ENCODE measurements at regions not wholly inside any gene's neighbourhood (a gene's known extent, or its start where the extent isn't known, plus 50 kb on each side); places are given as distances from the start of the nearest gene placed in this dataset.

DNA sequence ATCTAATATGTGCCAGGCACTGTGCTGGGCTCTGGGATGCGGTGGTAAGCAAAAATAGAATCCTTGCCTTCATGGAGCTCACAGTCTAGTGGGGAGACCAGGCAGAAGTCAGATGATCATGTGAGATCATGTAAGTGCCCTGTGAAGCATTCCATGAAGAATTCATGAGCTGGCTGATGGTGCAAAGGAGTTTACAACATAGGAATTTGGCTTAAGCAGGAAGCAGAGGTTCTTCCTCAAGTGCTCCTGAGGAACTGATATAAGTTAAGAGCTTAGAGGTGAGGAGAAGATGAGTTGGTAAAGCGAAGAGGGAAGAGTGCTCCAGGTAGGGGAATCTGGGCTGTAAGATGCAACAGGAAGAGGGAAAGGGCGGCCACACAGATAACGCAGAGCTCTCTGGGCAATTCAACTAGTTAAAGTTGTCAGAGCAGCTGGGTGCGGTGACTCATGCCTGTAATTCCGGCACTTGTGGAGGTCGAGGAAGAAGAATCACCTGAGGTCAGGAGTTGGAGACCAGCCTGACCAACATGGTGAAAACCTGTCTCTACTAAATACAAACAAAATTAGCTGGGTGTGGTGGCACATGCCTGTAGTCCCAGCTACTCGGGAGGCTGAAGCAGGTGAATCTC is 78.5 kb upstream of the SPATA31D4 start:
- no peak overlapping the region for H3K9ac ChIP-seq (ENCODE audit: low read depth, low read length, poor library complexity)
- H2BK12ac ChIP-seq (ENCODE audit: low read length) = no peak overlapping the region
- no peak overlapping the region for H2BK15ac ChIP-seq (ENCODE audit: low read length)
- H3K27ac ChIP-seq (replicated peaks; ENCODE audit: low read length) = no peak overlapping the region
- no peak overlapping the region for H2AFZ ChIP-seq (ENCODE audit: low read length)
- H2AK5ac ChIP-seq (ENCODE audit: low read depth, low read length) = no peak overlapping the region
- H3K23ac ChIP-seq (ENCODE audit: low read depth, low read length, poor library complexity) = no peak overlapping the region
- no peak overlapping the region for H2BK5ac ChIP-seq (ENCODE audit: low read length)
- no peaks in the 10 kb centered on the region for H3K36me3 ChIP-seq (replicated peaks in 1 of 2; ENCODE audit: control insufficient read depth in 2 of 2, insufficient read depth in 2 of 2, low read length in 2 of 2)
- H3K9me3 ChIP-seq (replicated peaks in 1 of 2; ENCODE audit: control insufficient read depth in 2 of 2, insufficient read depth in 1 of 2, low read depth in 1 of 2, low read length in 2 of 2) = no peaks in the 10 kb centered on the region
- WGBS, 2 donors (ENCODE audit: extremely low coverage in 2 of 2, insufficient read length in 2 of 2, insufficient replicate concordance in 1 of 2) = 100% methylated on average over 1 of the region's 8 CpGs; no CpG with 5 or more reads in 1 of the 2 donors
- no peak overlapping the region for H3K14ac ChIP-seq (ENCODE audit: low read length)
- H2BK120ac ChIP-seq (ENCODE audit: low read depth, low read length) = no peak overlapping the region
- DNase-seq (ENCODE audit: low spot score) = no peak
- H3K79me1 ChIP-seq (ENCODE audit: low read depth, low read length) = no peaks in the 10 kb centered on the region
- no peak overlapping the region for H3K18ac ChIP-seq (ENCODE audit: low read length)
- H3K27me3 ChIP-seq (ENCODE audit: control insufficient read depth in 3 of 3, insufficient read depth in 3 of 3, low read depth in 1 of 3, low read length in 3 of 3) = no peaks in the 10 kb centered on the region
- no peak overlapping the region for H3K4ac ChIP-seq (ENCODE audit: low read length)
- no peak overlapping the region for H4K91ac ChIP-seq (ENCODE audit: low read depth, low read length, poor library complexity)
- H3K4me2 ChIP-seq (ENCODE audit: insufficient read depth, low read length, poor library complexity, severe bottlenecking) = no peak overlapping the region
- H4K8ac ChIP-seq (ENCODE audit: low read depth, low read length) = no peak overlapping the region
- H3K4me3 ChIP-seq (ENCODE audit: low read length in 2 of 2) = no peak overlapping the region
- H3K4me1 ChIP-seq (ENCODE audit: control insufficient read depth in 2 of 2, insufficient read depth in 1 of 2, low read depth in 1 of 2, low read length in 2 of 2) = no peaks in the 10 kb centered on the region

DNA sequence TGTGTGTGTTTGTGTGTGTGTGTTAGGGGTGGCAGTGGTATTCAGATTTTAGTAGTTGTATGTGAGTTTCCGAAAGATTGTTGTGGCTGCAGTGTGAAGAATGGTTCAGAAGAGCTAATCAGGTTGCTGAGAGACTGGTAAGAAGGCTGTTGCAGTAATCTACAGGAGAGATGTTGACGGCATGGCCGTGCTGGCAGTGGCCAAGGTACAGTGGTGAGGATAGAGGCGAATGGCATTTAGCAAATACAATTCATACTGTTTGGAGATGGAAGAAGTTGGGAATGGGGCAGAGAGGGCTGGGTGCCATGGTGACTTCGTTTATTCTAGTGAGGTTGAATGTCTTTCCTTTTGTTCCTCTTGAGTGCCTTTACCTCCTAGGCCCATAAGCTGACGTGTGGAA is 77.5 kb upstream of the SPATA31D4 start:
- Histone ChIP-seq H3K4me2 (ENCODE audit: insufficient read depth, low read length, poor library complexity, severe bottlenecking) (no peak overlapping the region), H2AFZ (ENCODE audit: low read length) (no peak overlapping the region), H3K14ac (ENCODE audit: low read length) (no peak overlapping the region), H3K9me3 (replicated peaks in 1 of 2; ENCODE audit: control insufficient read depth in 2 of 2, insufficient read depth in 1 of 2, low read depth in 1 of 2, low read length in 2 of 2) (no peaks in the 10 kb centered on the region), H2BK120ac (ENCODE audit: low read depth, low read length) (no peak overlapping the region), H2AK5ac (ENCODE audit: low read depth, low read length) (no peak overlapping the region), H3K4me3 (ENCODE audit: low read length in 2 of 2) (no peak overlapping the region), H2BK5ac (ENCODE audit: low read length) (no peak overlapping the region), H3K79me1 (ENCODE audit: low read depth, low read length) (no peaks in the 10 kb centered on the region), H3K27me3 (ENCODE audit: control insufficient read depth in 3 of 3, insufficient read depth in 3 of 3, low read depth in 1 of 3, low read length in 3 of 3) (no peaks in the 10 kb centered on the region), H2BK12ac (ENCODE audit: low read length) (no peak overlapping the region), H3K27ac (replicated peaks; ENCODE audit: low read length) (no peak overlapping the region), H3K4ac (ENCODE audit: low read length) (no peak overlapping the region), H3K23ac (ENCODE audit: low read depth, low read length, poor library complexity) (no peak overlapping the region), H2BK15ac (ENCODE audit: low read length) (no peak overlapping the region), H3K4me1 (ENCODE audit: control insufficient read depth in 2 of 2, insufficient read depth in 1 of 2, low read depth in 1 of 2, low read length in 2 of 2) (no peaks in the 10 kb centered on the region), H3K9ac (ENCODE audit: low read depth, low read length, poor library complexity) (no peak overlapping the region), H3K36me3 (replicated peaks in 1 of 2; ENCODE audit: control insufficient read depth in 2 of 2, insufficient read depth in 2 of 2, low read length in 2 of 2) (no peaks in the 10 kb centered on the region), H4K8ac (ENCODE audit: low read depth, low read length) (no peak overlapping the region), H4K91ac (ENCODE audit: low read depth, low read length, poor library complexity) (no peak overlapping the region), H3K18ac (ENCODE audit: low read length) (no peak overlapping the region)
- 100% methylated on average over 1 of the region's 6 CpGs; no CpG with 5 or more reads in 1 of the 2 donors for WGBS, 2 donors (ENCODE audit: extremely low coverage in 2 of 2, insufficient read length in 2 of 2, insufficient replicate concordance in 1 of 2)
- DNase-seq (ENCODE audit: low spot score) = no peak

DNA sequence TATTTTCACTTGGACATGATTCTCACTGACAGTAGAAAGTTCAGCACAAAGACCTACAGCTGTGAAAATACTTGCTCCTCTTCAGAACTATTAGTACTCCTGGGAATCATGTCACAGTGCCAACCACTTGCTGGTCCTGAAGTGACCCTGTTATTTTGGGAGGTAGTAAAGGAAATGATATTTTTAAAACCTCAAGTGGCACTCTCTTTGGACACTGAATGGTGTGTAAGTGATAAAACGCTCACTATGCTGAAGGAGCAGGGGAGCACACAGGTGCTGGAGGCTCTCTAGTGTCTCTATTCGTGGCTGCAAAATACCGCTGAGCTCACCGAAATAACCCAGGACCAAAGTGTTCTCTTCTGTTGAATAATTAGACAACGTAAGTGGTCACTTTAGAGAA is 76.9 kb upstream of the SPATA31D4 start:
- H4K91ac ChIP-seq (ENCODE audit: low read depth, low read length, poor library complexity) = no peak overlapping the region
- WGBS, 2 donors (ENCODE audit: extremely low coverage in 2 of 2, insufficient read length in 2 of 2, insufficient replicate concordance in 1 of 2) = no CpG with 5 or more reads among the region's 5 CpGs
- no peak overlapping the region for H3K18ac ChIP-seq (ENCODE audit: low read length)
- no peak overlapping the region for H3K14ac ChIP-seq (ENCODE audit: low read length)
- H3K27ac ChIP-seq (replicated peaks; ENCODE audit: low read length) = no peak overlapping the region
- no peak overlapping the region for H2BK15ac ChIP-seq (ENCODE audit: low read length)
- H2AK5ac ChIP-seq (ENCODE audit: low read depth, low read length) = no peak overlapping the region
- H2BK120ac ChIP-seq (ENCODE audit: low read depth, low read length) = no peak overlapping the region
- H3K9me3 ChIP-seq (replicated peaks in 1 of 2; ENCODE audit: control insufficient read depth in 2 of 2, insufficient read depth in 1 of 2, low read depth in 1 of 2, low read length in 2 of 2) = no peaks in the 10 kb centered on the region
- DNase-seq (ENCODE audit: low spot score) = no peak
- no peak overlapping the region for H3K4me3 ChIP-seq (ENCODE audit: low read length in 2 of 2)
- H3K79me1 ChIP-seq (ENCODE audit: low read depth, low read length) = no peaks in the 10 kb centered on the region
- H3K23ac ChIP-seq (ENCODE audit: low read depth, low read length, poor library complexity) = no peak overlapping the region
- H2BK5ac ChIP-seq (ENCODE audit: low read length) = no peak overlapping the region
- no peaks in the 10 kb centered on the region for H3K27me3 ChIP-seq (ENCODE audit: control insufficient read depth in 3 of 3, insufficient read depth in 3 of 3, low read depth in 1 of 3, low read length in 3 of 3)
- H3K9ac ChIP-seq (ENCODE audit: low read depth, low read length, poor library complexity) = no peak overlapping the region
- H3K4me2 ChIP-seq (ENCODE audit: insufficient read depth, low read length, poor library complexity, severe bottlenecking) = no peak overlapping the region
- no peak overlapping the region for H4K8ac ChIP-seq (ENCODE audit: low read depth, low read length)
- H2BK12ac ChIP-seq (ENCODE audit: low read length) = no peak overlapping the region
- no peaks in the 10 kb centered on the region for H3K36me3 ChIP-seq (replicated peaks in 1 of 2; ENCODE audit: control insufficient read depth in 2 of 2, insufficient read depth in 2 of 2, low read length in 2 of 2)
- H2AFZ ChIP-seq (ENCODE audit: low read length) = no peak overlapping the region
- H3K4ac ChIP-seq (ENCODE audit: low read length) = no peak overlapping the region
- no peaks in the 10 kb centered on the region for H3K4me1 ChIP-seq (ENCODE audit: control insufficient read depth in 2 of 2, insufficient read depth in 1 of 2, low read depth in 1 of 2, low read length in 2 of 2)

DNA sequence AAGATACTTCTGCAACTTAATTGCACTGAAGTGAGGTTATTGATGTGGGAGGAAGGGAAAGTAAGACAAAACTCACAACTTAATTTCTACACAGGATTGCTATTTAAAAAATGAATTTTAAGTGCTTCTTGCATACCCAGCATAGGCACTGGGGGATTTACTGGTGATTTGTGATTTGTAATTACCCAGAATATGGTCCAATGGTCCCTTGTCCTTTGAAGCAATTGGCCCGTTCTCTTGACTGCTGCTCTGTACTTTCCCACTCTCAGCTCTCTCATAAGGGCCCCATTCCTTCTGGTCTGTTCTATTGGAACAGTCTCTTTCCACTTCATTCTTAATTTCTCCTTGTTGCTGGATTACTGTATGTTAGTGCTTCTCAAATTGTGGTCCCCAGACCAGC is 75.4 kb upstream of the SPATA31D4 start:
- Histone ChIP-seq H2BK15ac (ENCODE audit: low read length) (no peak overlapping the region), H2BK120ac (ENCODE audit: low read depth, low read length) (no peak overlapping the region), H2AFZ (ENCODE audit: low read length) (no peak overlapping the region), H4K8ac (ENCODE audit: low read depth, low read length) (no peak overlapping the region), H3K4ac (ENCODE audit: low read length) (no peak overlapping the region), H3K9ac (ENCODE audit: low read depth, low read length, poor library complexity) (no peak overlapping the region), H3K4me1 (ENCODE audit: control insufficient read depth in 2 of 2, insufficient read depth in 1 of 2, low read depth in 1 of 2, low read length in 2 of 2) (no peaks in the 10 kb centered on the region), H3K18ac (ENCODE audit: low read length) (no peak overlapping the region), H3K9me3 (replicated peaks in 1 of 2; ENCODE audit: control insufficient read depth in 2 of 2, insufficient read depth in 1 of 2, low read depth in 1 of 2, low read length in 2 of 2) (no peaks in the 10 kb centered on the region), H3K79me1 (ENCODE audit: low read depth, low read length) (no peaks in the 10 kb centered on the region), H2AK5ac (ENCODE audit: low read depth, low read length) (no peak overlapping the region), H2BK12ac (ENCODE audit: low read length) (no peak overlapping the region), H4K91ac (ENCODE audit: low read depth, low read length, poor library complexity) (no peak overlapping the region), H2BK5ac (ENCODE audit: low read length) (no peak overlapping the region), H3K23ac (ENCODE audit: low read depth, low read length, poor library complexity) (no peak overlapping the region), H3K4me2 (ENCODE audit: insufficient read depth, low read length, poor library complexity, severe bottlenecking) (no peak overlapping the region), H3K36me3 (replicated peaks in 1 of 2; ENCODE audit: control insufficient read depth in 2 of 2, insufficient read depth in 2 of 2, low read length in 2 of 2) (no peaks in the 10 kb centered on the region), H3K14ac (ENCODE audit: low read length) (no peak overlapping the region), H3K27me3 (ENCODE audit: control insufficient read depth in 3 of 3, insufficient read depth in 3 of 3, low read depth in 1 of 3, low read length in 3 of 3) (no peaks in the 10 kb centered on the region), H3K4me3 (ENCODE audit: low read length in 2 of 2) (no peak overlapping the region), H3K27ac (replicated peaks; ENCODE audit: low read length) (no peak overlapping the region)
- DNase-seq (ENCODE audit: low spot score) = no peak
- no CpG with 5 or more reads among the region's 1 CpG for WGBS, 2 donors (ENCODE audit: extremely low coverage in 2 of 2, insufficient read length in 2 of 2, insufficient replicate concordance in 1 of 2)
